ENCODE measurements at regions not wholly inside any gene's neighbourhood (a gene's known extent, or its start where the extent isn't known, plus 50 kb on each side); places are given as distances from the start of the nearest gene placed in this dataset.

GRCh38 chr21:15329191-15329590 lies 264.4 kb upstream of the NRIP1 start:
- no peak for TF ChIP-seq POLR2AphosphoS5 (IDR thresholded peaks at IDR 0.05; ENCODE audit: borderline replicate concordance, low read depth, low read length)
- TF ChIP-seq EZH2 (IDR thresholded peaks at IDR 0.05), result no peak

Data from SK-N-MC (cell line).